SK-N-MC (cell line): ENCODE measurements at regions not wholly inside any gene's neighbourhood (a gene's known extent, or its start where the extent isn't known, plus 50 kb on each side); places are given as distances from the start of the nearest gene placed in this dataset.

Source experiments
- EZH2 ChIP-seq: fragments of 200-600 bp; sonication (generic); IDR thresholded peaks from one replicate; pipeline ENCODE4 v1.6.1; 2017; ENCODE audit warnings: antibody characterized with exemption
- POLR2AphosphoS5 ChIP-seq: IDR thresholded peaks from 2 replicates; pipeline ENCODE4 v1.6.1; 2012; ENCODE audit warnings: mild to moderate bottlenecking, low read depth, low read length, borderline replicate concordance

- TF ChIP-seq EZH2: no peak
- no peak for TF ChIP-seq POLR2AphosphoS5
Observed at GRCh38 chr2:142827170-142827569, 50.3 kb upstream of the KYNU start.
